HEK293T (cell line): ENCODE measurements at regions not wholly inside any gene's neighbourhood (a gene's known extent, or its start where the extent isn't known, plus 50 kb on each side); places are given as distances from the start of the nearest gene placed in this dataset.

ENCODE experiments used
- ARNT ChIP-seq: fragments of 450-650 bp; IDR thresholded peaks from 2 replicates; pipeline ENCODE4 v1.6.1; 2017; ENCODE audit warnings: mild to moderate bottlenecking
- ELF4 ChIP-seq: fragments of 450-650 bp; IDR thresholded peaks from 2 replicates; pipeline ENCODE4 v1.6.1; 2017; ENCODE audit warnings: antibody characterized with exemption
- FOXA1 ChIP-seq: fragments of 450-650 bp; IDR thresholded peaks from 2 replicates; pipeline ENCODE4 v1.6.1; 2016; ENCODE audit warnings: mild to moderate bottlenecking
- FOXK2 ChIP-seq: fragments of 450-650 bp; IDR thresholded peaks from 2 replicates; pipeline ENCODE4 v1.6.1; 2016; ENCODE audit warnings: mild to moderate bottlenecking
- FOXM1 ChIP-seq: fragments of 450-650 bp; IDR thresholded peaks from 2 replicates; pipeline ENCODE4 v1.6.1; 2017; ENCODE audit warnings: mild to moderate bottlenecking, borderline replicate concordance
- L3MBTL2 ChIP-seq: fragments of 450-650 bp; conservative IDR thresholded peaks from 2 replicates; pipeline ENCODE4 v1.6.1; 2016; ENCODE audit warnings: mild to moderate bottlenecking
- LEF1 ChIP-seq: fragments of 450-650 bp; IDR thresholded peaks from 2 replicates; pipeline ENCODE4 v1.6.1; 2017; ENCODE audit warnings: mild to moderate bottlenecking, borderline replicate concordance
- SP1 ChIP-seq: fragments of 450-650 bp; IDR thresholded peaks from 2 replicates; pipeline ENCODE4 v1.6.1; 2017
- SUZ12 ChIP-seq: fragments of 450-650 bp; IDR thresholded peaks from 2 replicates; pipeline ENCODE4 v1.6.1; 2016; ENCODE audit warnings: mild to moderate bottlenecking
- TARDBP ChIP-seq: fragments of 450-650 bp; IDR thresholded peaks from 2 replicates; pipeline ENCODE4 v1.6.1; 2016
- ZNF384 ChIP-seq: fragments of 450-650 bp; IDR thresholded peaks from 2 replicates; pipeline ENCODE4 v1.6.1; 2016

- TF ChIP-seq LEF1 (no peak), FOXK2 (no peak), ELF4 (no peak), TARDBP (no peak), FOXA1 (no peak), SP1 (no peak), ZNF384 (no peak), L3MBTL2 (no peak), ARNT (no peak), SUZ12 (no peak), FOXM1 (no peak)
These were observed 271.7 kb upstream of the MEIS2 start for GRCh38 chr15:37372064-37372463.
